MCF 10A (cell line): ENCODE measurements at regions not wholly inside any gene's neighbourhood (a gene's known extent, or its start where the extent isn't known, plus 50 kb on each side); places are given as distances from the start of the nearest gene placed in this dataset.
"Not testable (repeated sequence)": the region's sequence is repeated elsewhere in the genome, so short reads cannot be mapped to it uniquely, and the experiment has no call there.

Experiments
- BruUV-seq: library from RNA; stranded (reverse); fragments of 400-500 nt; replicated peaks from 2 replicates; lab custom pipeline; 2021; lab: Mats Ljungman, UMichigan
- CTCF ChIA-PET: fragments of 300-600 bp; sonication (Branson Sonifier 250); formaldehyde crosslinking; extraction: SDS; loops from one replicate; lab custom pipeline; 2021; ENCODE audit warnings: antibody characterized with exemption, inconsistent platforms; lab: Yijun Ruan, JAX
- POLR2A ChIA-PET: fragments of 300-600, 350-650 bp; sonication (Branson Sonifier 250); formaldehyde crosslinking; extraction: SDS; loops from one replicate; lab custom pipeline; 2020; ENCODE audit warnings: antibody characterized with exemption, inconsistent platforms; lab: Yijun Ruan, JAX
- DNase-seq: peaks from one replicate; pipeline ENCODE4 v3.0.0-alpha.2; 2018; ENCODE audit not compliant: unreplicated experiment
- H3K27ac Mint-ChIP-seq: one replicate; pipeline ENCODE4 v1.8.0; 2022; ENCODE audit warnings: mild to moderate bottlenecking, low read depth, mixed read lengths; ENCODE audit not compliant: unreplicated experiment
- H3K27me3 Mint-ChIP-seq: one replicate; pipeline ENCODE4 v1.8.0; 2022; ENCODE audit warnings: mixed read lengths; ENCODE audit not compliant: insufficient read depth, unreplicated experiment
- H3K36me3 Mint-ChIP-seq: one replicate; pipeline ENCODE4 v1.8.0; 2022; ENCODE audit warnings: mild to moderate bottlenecking, moderate library complexity, mixed read lengths; ENCODE audit not compliant: insufficient read depth, unreplicated experiment
- H3K4me1 Mint-ChIP-seq: one replicate; pipeline ENCODE4 v1.8.0; 2022; ENCODE audit warnings: mixed read lengths; ENCODE audit not compliant: insufficient read depth, unreplicated experiment
- H3K4me3 Mint-ChIP-seq: one replicate; pipeline ENCODE4 v1.8.0; 2022; ENCODE audit warnings: mild to moderate bottlenecking, moderate library complexity, mixed read lengths; ENCODE audit not compliant: unreplicated experiment
- H3K9me3 Mint-ChIP-seq: one replicate; pipeline ENCODE4 v1.8.0; 2022; ENCODE audit warnings: mixed read lengths; ENCODE audit not compliant: unreplicated experiment
- intact Hi-C: fragments of 100-400 bp; cut with micrococcal nuclease; formaldehyde crosslinking; loops from 2 replicates; pipeline ENCODE4 v1.14.1; 2022
- TF ChIP-seq, protein P1 (sequence below): fragments of 200-600 bp; IDR thresholded peaks from one replicate; pipeline ENCODE4 v1.8.0; 2022; ENCODE audit warnings: antibody characterized with exemption, mild to moderate bottlenecking; ENCODE audit not compliant: unreplicated experiment

DNA sequence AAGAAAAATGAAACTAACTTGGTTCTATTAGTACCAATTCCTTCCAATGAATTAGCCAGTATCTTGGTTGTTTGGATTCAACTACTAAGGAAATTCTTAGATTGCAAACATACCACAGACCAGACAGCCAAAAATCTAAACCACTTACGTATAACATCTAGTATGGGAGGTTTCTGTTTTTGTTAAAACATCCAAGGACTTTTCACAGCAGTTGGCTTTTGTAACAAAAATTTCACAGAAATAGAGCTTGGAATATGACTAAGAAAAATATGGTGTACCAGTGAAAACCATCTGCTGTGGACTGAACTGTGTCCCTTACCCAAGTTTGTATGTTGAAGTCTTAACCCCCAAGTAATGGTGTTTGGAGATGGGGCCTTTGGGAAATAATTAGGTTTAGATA, 199.2 kb downstream of the OTOL1 start:
- H3K4me3 Mint-ChIP-seq: no peak overlapping the region
- intact Hi-C loops: no loop called here
- ChIA-PET POLR2A (no interaction called here), CTCF (no interaction called here)
- no peak for DNase-seq
- TF ChIP-seq, protein P1, sequence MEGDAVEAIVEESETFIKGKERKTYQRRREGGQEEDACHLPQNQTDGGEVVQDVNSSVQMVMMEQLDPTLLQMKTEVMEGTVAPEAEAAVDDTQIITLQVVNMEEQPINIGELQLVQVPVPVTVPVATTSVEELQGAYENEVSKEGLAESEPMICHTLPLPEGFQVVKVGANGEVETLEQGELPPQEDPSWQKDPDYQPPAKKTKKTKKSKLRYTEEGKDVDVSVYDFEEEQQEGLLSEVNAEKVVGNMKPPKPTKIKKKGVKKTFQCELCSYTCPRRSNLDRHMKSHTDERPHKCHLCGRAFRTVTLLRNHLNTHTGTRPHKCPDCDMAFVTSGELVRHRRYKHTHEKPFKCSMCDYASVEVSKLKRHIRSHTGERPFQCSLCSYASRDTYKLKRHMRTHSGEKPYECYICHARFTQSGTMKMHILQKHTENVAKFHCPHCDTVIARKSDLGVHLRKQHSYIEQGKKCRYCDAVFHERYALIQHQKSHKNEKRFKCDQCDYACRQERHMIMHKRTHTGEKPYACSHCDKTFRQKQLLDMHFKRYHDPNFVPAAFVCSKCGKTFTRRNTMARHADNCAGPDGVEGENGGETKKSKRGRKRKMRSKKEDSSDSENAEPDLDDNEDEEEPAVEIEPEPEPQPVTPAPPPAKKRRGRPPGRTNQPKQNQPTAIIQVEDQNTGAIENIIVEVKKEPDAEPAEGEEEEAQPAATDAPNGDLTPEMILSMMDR: no peak
- H3K27ac Mint-ChIP-seq: no peak overlapping the region
- no peaks in the 10 kb centered on the region for H3K36me3 Mint-ChIP-seq
- BruUV-seq: no TSS peak
- no peaks in the 10 kb centered on the region for H3K27me3 Mint-ChIP-seq
- no peaks in the 10 kb centered on the region for H3K9me3 Mint-ChIP-seq
- H3K4me1 Mint-ChIP-seq: no peaks in the 10 kb centered on the region

DNA sequence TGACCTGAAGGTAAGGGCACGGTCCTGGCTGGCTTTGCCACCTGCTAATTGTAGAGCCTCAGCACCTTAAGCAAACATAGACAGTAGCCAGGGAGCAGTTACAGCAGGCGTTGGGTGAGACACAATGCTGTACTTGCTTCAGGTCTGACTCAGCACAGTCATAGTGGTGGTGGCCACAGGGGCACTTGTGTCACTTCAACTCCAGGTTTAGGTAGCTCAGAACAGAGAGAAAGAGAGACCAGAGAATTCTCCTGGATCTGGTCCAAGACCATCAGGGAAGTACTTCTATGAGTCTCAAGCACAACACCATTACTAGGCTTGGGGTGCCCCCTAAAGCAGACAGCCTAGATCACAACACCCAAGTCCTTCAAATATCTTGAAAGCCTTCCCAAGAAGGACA, 204.4 kb downstream of the OTOL1 start:
- H3K4me1 Mint-ChIP-seq: no peaks in the 10 kb centered on the region
- H3K9me3 Mint-ChIP-seq: no peaks in the 10 kb centered on the region
- BruUV-seq: no TSS peak
- no peaks in the 10 kb centered on the region for H3K27me3 Mint-ChIP-seq
- H3K4me3 Mint-ChIP-seq: no peak overlapping the region
- ChIA-PET CTCF (no interaction called here), POLR2A (interaction anchor here (0.6 to 0.9 kb wide), 2 partner anchors 65 to 1219 kb away, joined by 3 read pairs; no protein-coding TSS in a partner anchor)
- H3K27ac Mint-ChIP-seq: no peak overlapping the region
- DNase-seq: peak; percentile 22
- intact Hi-C loops: no loop called here
- TF ChIP-seq, protein P1: no peak
- no peaks in the 10 kb centered on the region for H3K36me3 Mint-ChIP-seq

DNA sequence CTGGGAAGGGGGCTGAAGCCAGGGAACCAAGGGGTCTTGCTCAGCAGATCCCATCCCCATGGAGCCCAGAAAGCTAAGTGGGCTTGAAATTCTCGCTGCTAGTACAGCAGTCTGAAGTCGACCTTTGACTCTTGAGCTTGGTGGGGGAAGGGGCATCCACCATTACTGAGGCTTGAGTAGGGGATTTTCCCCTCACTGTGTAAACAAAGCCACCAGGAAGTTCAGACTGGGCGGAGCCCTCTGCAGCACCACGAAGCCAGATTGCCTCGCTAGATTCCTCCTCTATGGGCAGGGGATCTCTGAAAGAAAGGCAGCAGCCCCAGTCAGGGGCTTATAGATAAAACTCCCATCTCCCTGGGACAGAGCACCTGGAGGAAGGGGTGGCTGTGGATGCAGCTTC, 210.6 kb downstream of the OTOL1 start:
- not testable (repeated sequence) for H3K9me3 Mint-ChIP-seq

DNA sequence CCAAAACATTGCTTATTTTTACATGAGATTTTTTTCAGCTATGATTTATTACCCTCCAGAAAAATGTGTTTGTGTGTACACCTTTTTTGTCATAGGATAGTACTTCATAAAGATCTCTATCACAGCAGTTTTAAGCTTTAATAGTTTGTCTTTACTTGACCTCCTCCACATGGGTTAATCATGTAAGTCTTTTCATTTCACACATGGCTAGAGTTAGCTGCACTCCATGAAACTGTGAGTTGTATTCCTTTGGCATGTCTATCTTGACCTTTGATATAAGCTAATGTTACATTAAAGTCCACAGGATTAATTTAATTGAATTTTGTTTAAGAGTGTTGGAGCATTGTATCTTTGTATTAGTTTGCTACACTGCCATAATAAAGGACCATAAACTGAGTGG, 217.1 kb downstream of the OTOL1 start:
- peaks cover 14% of the 10 kb centered on the region for H3K9me3 Mint-ChIP-seq
- H3K4me3 Mint-ChIP-seq: no peak overlapping the region
- CTCF ChIA-PET: no interaction called here
- TF ChIP-seq, protein P1: no peak
- H3K27me3 Mint-ChIP-seq: no peaks in the 10 kb centered on the region
- POLR2A ChIA-PET: interaction anchor here (0.8 kb wide), 1 partner anchor 68 kb away, joined by 3 read pairs; no protein-coding TSS in a partner anchor
- H3K36me3 Mint-ChIP-seq: no peaks in the 10 kb centered on the region
- intact Hi-C loops: no loop called here
- no TSS peak for BruUV-seq
- DNase-seq: no peak
- no peak overlapping the region for H3K27ac Mint-ChIP-seq
- no peaks in the 10 kb centered on the region for H3K4me1 Mint-ChIP-seq

More for the DNA sequence above, 210.6 kb downstream of the OTOL1 start:
- POLR2A ChIA-PET, intact Hi-C loops, H3K27me3 Mint-ChIP-seq, H3K36me3 Mint-ChIP-seq, DNase-seq, BruUV-seq, H3K4me1 Mint-ChIP-seq, H3K4me3 Mint-ChIP-seq, H3K27ac Mint-ChIP-seq: not testable (repeated sequence)
- CTCF ChIA-PET: interaction anchor here (0.6 to 1.0 kb wide), 2 partner anchors 29 to 588 kb away, joined by 3 to 4 read pairs; no protein-coding TSS in a partner anchor

DNA sequence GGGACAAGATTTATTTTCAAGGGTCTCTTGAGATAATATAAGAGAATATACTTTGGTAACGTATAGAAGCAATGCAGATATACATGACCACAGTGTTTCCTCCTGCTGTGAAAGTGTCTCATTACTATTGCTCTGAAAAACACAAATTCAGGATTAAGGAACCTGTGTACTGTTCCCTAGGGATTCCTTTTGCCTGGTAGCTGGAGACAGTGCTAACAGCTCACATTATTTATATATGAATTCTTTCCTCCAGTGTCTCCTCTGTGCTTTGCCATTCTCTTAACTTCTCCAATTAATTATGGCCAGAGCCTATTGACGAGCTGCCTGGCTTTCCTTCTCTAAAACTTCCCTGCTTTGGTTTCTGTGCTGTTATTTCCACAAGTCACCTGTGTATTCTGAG, 235.4 kb downstream of the OTOL1 start:
- Mint-ChIP-seq H3K9me3 (no peaks in the 10 kb centered on the region), H3K27ac (no peak overlapping the region), H3K27me3 (no peaks in the 10 kb centered on the region), H3K4me3 (no peak overlapping the region), H3K4me1 (no peaks in the 10 kb centered on the region), H3K36me3 (no peaks in the 10 kb centered on the region)
- no TSS peak for BruUV-seq
- POLR2A ChIA-PET: no interaction called here
- intact Hi-C loops: no loop called here
- CTCF ChIA-PET: interaction anchor here (0.6 kb wide), 1 partner anchor 1139 kb away, joined by 3 read pairs; no protein-coding TSS in a partner anchor
- DNase-seq: no peak
- TF ChIP-seq, protein P1: no peak
